GM12864 (cell line): ENCODE measurements at regions not wholly inside any gene's neighbourhood (a gene's known extent, or its start where the extent isn't known, plus 50 kb on each side); places are given as distances from the start of the nearest gene placed in this dataset.

ENCODE experiments used
- DNase-seq: peaks from one replicate; pipeline ENCODE4 v3.0.0-alpha.2; 2011; ENCODE audit warnings: low read depth
- H3K4me3 ChIP-seq: 2 replicates; pipeline ENCODE4 v1.5.1; 2011; ENCODE audit warnings: mild to moderate bottlenecking, low read depth, low read length, control low read depth
- TF ChIP-seq, protein P1 (sequence below): IDR thresholded peaks from 2 replicates; pipeline ENCODE4 v1.5.1; 2011; ENCODE audit warnings: low read depth, mild to moderate bottlenecking, moderate library complexity, low read length, control low read depth, inconsistent platforms; ENCODE audit errors: missing control alignments

DNA sequence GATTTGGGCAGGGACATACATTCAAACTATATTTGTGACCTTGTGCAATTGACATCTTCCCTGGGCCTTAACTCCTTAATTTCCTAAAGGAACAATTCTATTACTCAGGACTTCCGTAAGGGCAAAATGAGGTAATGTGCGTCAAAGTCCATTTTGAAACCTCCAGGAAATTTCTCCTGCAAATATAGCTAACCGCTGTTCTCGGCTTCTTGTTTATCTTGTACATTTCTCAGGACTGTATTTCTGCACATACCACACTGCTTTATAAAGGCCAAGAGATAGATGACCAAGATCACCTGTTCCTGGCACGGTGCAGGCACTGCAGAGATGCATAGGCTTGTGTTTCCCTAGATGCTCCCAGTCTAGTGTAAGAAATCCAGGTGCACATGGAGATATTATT lies 1009.4 kb downstream of the BCL11B start:
- TF ChIP-seq, protein P1, sequence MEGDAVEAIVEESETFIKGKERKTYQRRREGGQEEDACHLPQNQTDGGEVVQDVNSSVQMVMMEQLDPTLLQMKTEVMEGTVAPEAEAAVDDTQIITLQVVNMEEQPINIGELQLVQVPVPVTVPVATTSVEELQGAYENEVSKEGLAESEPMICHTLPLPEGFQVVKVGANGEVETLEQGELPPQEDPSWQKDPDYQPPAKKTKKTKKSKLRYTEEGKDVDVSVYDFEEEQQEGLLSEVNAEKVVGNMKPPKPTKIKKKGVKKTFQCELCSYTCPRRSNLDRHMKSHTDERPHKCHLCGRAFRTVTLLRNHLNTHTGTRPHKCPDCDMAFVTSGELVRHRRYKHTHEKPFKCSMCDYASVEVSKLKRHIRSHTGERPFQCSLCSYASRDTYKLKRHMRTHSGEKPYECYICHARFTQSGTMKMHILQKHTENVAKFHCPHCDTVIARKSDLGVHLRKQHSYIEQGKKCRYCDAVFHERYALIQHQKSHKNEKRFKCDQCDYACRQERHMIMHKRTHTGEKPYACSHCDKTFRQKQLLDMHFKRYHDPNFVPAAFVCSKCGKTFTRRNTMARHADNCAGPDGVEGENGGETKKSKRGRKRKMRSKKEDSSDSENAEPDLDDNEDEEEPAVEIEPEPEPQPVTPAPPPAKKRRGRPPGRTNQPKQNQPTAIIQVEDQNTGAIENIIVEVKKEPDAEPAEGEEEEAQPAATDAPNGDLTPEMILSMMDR = no peak
- no peak for DNase-seq

DNA sequence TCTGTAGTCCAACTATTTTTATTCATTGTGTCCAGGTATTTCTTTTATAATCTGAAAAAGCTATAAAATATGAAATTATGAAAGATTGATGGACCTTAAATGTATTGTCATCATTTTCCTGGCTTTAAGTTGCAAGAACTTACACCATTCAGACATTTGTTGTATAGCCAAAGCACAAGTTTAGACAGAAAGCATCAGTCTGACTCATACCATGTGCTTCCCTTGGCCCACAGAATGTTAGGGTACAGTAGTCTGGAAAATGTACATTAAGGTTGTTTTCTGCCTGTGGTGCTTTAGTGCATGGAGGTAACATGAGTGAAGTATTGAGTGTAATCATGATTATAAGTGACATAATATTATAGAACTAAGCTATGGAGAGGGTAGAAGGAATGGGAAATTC lies 1002.5 kb downstream of the BCL11B start:
- TF ChIP-seq, protein P1 = no peak
- no peak for DNase-seq

More for the DNA sequence above, 1009.4 kb downstream of the BCL11B start:
- H3K4me3 ChIP-seq = no peak overlapping the region

DNA sequence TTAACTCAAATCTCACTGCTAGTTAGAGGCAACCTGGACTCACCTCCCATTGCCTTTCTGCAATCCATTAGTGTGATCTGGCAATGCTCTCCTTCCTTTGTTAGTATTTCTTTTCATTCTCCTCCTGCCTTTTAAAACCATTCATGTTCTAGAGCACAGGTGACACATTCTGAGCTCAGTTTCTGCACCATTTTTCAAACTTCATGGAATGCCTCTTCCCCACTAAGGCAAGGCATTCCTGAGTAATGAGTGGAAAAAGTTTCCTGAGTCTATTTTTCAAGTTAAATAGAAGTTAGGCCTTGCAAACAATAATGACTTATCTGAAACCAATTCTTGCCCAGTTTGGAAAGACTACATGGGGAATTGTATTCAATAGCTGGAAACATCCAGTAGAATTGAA lies 1001.8 kb downstream of the BCL11B start:
- no peak for DNase-seq
- no peak overlapping the region for H3K4me3 ChIP-seq
- TF ChIP-seq, protein P1 = no peak

More for the DNA sequence above, 1002.5 kb downstream of the BCL11B start:
- no peak overlapping the region for H3K4me3 ChIP-seq

DNA sequence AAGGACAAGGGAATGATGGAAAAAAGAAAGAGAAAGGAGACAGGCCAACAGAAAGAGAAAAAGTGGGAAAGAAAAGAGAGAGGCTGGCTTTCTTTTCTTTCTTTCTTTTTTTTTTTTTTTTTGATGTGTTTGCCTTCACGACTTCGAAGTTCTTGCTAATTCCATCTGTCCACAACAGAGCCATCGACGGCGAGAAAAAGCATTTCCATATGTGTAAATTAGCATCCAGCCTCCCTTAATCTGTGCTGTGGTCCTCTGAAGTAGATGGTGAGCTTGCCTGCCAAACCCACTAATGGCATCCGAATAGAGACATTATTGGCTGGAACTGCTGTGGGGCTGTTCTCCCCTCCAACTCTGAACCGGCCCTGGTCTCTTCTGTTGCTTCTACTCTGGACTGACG lies 997.4 kb downstream of the BCL11B start:
- TF ChIP-seq, protein P1 = no peak
- H3K4me3 ChIP-seq = no peak overlapping the region
- DNase-seq = no peak

DNA sequence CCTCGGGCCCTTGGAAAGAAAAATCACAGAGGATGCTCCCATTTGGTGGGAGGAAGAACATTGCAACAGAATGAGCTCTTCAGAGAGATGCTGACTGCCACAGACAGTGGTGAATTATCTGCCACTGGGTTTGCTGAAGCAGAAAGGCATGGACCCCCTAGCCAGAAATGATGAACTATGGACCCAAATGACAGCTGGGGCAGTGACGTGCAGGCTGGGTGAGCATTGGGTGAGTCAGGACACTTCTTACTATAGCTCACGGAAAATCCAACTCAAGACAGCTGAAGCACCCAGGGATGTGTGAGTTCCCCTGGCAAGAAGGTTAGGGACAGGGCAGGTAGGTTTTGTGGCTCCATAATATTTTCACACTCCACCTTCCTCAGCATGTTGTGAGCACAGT lies 993.2 kb downstream of the BCL11B start:
- no peak for DNase-seq
- TF ChIP-seq, protein P1 = no peak
- H3K4me3 ChIP-seq = no peak overlapping the region

DNA sequence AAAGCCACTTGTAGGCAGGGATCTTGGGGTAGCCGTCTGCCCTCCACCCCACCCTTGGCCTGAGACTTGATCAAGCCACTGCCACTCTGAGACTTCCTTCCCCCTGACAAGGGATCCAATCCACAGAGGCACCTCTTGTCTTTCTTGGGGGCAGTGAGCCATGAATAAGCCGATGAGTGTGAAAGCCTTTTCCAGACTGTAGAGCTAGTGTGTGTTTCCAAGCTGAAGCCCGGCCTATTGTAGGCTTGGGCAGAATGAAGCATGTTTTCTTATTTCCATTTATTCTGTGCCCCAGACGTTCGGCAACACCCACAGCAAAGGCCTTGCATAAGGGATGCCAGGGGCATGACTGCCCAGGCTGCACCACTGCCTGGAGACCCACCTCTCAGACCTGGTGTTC lies 991.6 kb downstream of the BCL11B start:
- TF ChIP-seq, protein P1 = no peak
- no peak for DNase-seq
- H3K4me3 ChIP-seq = no peak overlapping the region

DNA sequence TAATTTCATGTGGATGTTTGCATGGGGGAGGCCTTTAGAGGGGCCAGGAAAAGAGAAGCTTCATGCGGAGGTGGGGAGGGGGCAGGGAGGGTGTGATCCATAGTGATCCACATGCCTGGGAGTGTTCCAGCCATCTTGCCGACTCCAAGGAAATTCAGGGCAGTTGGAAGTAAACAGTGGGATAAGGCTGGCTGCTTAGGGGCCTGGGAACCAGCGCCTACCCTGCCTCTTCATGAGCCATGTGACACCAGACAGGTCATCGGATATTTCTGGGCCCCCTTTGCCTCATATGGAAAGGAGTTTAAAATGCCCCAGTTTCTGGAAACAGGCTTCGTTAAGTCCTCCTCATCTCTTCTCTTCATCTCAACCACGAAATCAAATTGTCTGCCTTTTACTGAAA lies 983.2 kb downstream of the BCL11B start:
- H3K4me3 ChIP-seq = no peak overlapping the region
- TF ChIP-seq, protein P1 = no peak
- DNase-seq = no peak
